ENCODE measurements at regions not wholly inside any gene's neighbourhood (a gene's known extent, or its start where the extent isn't known, plus 50 kb on each side); places are given as distances from the start of the nearest gene placed in this dataset.

DNA sequence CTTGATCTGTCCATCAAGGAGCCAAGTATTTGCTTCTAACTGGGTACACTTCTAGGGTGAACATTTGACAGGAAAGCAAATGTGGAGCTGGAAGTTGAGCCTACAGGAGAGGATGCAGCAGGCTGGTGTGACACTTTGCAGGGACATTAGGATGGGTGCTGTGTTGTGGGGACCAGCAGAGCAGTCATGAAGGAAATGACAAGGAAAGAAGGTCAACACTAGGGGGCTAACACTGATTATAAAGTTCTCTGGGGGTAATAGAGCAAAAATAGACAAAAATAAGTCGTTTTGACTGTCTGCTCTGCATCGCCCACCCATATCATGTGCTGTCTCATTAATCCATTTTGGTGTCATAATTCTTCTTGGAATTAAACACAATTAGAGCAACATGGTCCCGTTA, 652.4 kb downstream of the STK39 start:
- no peak for TF ChIP-seq POLR2AphosphoS5 (IDR thresholded peaks at IDR 0.05)
- TF ChIP-seq, protein P1, sequence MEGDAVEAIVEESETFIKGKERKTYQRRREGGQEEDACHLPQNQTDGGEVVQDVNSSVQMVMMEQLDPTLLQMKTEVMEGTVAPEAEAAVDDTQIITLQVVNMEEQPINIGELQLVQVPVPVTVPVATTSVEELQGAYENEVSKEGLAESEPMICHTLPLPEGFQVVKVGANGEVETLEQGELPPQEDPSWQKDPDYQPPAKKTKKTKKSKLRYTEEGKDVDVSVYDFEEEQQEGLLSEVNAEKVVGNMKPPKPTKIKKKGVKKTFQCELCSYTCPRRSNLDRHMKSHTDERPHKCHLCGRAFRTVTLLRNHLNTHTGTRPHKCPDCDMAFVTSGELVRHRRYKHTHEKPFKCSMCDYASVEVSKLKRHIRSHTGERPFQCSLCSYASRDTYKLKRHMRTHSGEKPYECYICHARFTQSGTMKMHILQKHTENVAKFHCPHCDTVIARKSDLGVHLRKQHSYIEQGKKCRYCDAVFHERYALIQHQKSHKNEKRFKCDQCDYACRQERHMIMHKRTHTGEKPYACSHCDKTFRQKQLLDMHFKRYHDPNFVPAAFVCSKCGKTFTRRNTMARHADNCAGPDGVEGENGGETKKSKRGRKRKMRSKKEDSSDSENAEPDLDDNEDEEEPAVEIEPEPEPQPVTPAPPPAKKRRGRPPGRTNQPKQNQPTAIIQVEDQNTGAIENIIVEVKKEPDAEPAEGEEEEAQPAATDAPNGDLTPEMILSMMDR (IDR thresholded peaks at IDR 0.05): no peak
- no peak for TF ChIP-seq POLR2A (IDR thresholded peaks at IDR 0.05)
- no peak for TF ChIP-seq EP300 (IDR thresholded peaks at IDR 0.05)
- no peak for DNase-seq
- Histone ChIP-seq H3K4me3 (no peak overlapping the region), H3K36me3 (no peaks in the 10 kb centered on the region), H3K27ac (no peak overlapping the region), H3K9me3 (no peaks in the 10 kb centered on the region), H3K27me3 (no peaks in the 10 kb centered on the region), H3K4me1 (no peaks in the 10 kb centered on the region)
- 88 to 90% methylated on average over 3 of the region's 3 CpGs for WGBS, 2 donors
- intact Hi-C loops (cut with DNase I): no loop called here

DNA sequence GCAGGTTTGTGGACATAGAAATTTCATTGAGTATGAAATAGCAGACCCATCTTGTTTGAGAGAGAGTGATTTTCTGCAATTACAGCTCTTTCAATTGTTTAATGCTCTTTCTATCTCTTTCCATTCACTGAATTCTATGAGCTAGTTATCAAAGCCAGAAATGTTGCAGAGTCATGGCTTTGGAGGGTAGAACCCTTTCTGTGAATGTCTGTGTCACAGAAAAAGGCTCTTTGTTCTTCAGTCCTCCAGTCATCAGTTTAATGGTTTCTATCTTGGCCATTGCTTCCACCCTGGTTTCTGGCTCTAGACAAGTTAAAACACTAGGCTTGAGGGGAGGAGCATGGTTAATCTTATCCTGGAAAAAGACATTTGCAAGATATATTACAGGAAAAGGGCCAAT, 655.0 kb downstream of the STK39 start:
- TF ChIP-seq EP300 (IDR thresholded peaks at IDR 0.05) (no peak), POLR2AphosphoS5 (IDR thresholded peaks at IDR 0.05) (no peak), POLR2A (IDR thresholded peaks at IDR 0.05) (no peak)
- TF ChIP-seq, protein P1 (IDR thresholded peaks at IDR 0.05): no peak
- Histone ChIP-seq H3K4me1 (no peaks in the 10 kb centered on the region), H3K9me3 (no peaks in the 10 kb centered on the region), H3K27me3 (no peaks in the 10 kb centered on the region), H3K4me3 (no peak overlapping the region), H3K36me3 (no peaks in the 10 kb centered on the region), H3K27ac (no peak overlapping the region)
- intact Hi-C loops (cut with DNase I): no loop called here
- DNase-seq: no peak

DNA sequence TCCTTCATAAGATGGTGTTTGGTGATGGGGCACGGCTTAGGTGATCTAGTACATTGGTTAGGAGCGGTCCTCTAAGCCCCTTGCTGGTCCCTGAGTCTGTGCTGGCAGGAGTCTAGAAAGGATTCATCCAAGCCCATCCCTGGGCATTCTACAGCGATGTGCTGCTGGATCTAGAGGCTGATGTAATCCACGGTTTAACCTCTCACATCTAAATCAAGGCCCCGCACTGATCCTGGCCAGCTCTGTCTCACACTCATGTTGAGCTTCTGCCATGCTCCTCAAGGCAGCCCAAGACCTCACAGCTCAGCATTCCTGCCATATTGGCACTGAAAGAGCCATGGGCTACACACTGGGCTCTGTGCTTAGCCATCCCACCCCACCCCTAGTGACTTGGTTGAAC, 664.8 kb downstream of the STK39 start:
- Histone ChIP-seq H3K4me1 (no peaks in the 10 kb centered on the region), H3K36me3 (no peaks in the 10 kb centered on the region), H3K9me3 (no peaks in the 10 kb centered on the region), H3K27ac (no peak overlapping the region), H3K4me3 (no peak overlapping the region), H3K27me3 (no peaks in the 10 kb centered on the region)
- TF ChIP-seq POLR2A (IDR thresholded peaks at IDR 0.05) (no peak), POLR2AphosphoS5 (IDR thresholded peaks at IDR 0.05) (no peak), EP300 (IDR thresholded peaks at IDR 0.05) (no peak)
- TF ChIP-seq, protein P1 (IDR thresholded peaks at IDR 0.05): no peak
- WGBS, 2 donors: 81 to 94% methylated on average over 5 of the region's 5 CpGs
- DNase-seq: no peak
- intact Hi-C loops (cut with DNase I): no loop called here

DNA sequence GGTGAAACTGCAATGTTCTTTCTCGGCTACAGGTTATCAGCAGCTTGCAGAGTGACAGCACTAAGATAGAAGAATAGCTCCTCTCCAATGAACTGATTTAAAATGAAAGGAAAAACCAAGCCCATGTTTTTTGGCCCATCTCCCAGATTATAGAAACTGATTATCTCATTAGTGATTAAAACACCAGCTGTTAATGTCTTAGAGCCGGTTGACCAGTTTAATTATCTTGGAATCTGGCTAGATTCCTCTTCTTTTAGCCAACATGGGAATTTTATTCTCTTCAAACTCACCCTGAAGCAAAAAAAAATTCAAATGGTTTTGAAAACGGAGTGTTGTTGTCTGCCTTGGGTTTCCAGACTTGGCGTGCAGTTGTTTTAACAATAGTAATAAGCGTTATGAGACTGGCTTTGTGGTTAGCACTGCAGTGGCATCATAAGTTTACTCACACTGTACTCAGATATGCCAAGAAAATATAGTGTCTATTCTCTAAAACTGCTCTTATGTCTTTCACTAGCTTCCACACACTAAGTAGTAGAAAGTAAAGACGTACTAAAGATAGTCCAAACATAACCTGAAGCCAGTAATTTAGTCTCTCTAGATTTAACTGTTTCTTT, 665.3 kb downstream of the STK39 start:
- Histone ChIP-seq H3K4me3 (no peak overlapping the region), H3K27me3 (no peaks in the 10 kb centered on the region), H3K4me1 (no peaks in the 10 kb centered on the region), H3K27ac (no peak overlapping the region), H3K9me3 (no peaks in the 10 kb centered on the region), H3K36me3 (no peaks in the 10 kb centered on the region)
- intact Hi-C loops (cut with DNase I): no loop called here
- no peak for TF ChIP-seq EP300 (IDR thresholded peaks at IDR 0.05)
- no peak for TF ChIP-seq POLR2AphosphoS5 (IDR thresholded peaks at IDR 0.05)
- TF ChIP-seq, protein P1 (IDR thresholded peaks at IDR 0.05): no peak
- no peak for TF ChIP-seq POLR2A (IDR thresholded peaks at IDR 0.05)
- 70 to 78% methylated on average over 6 of the region's 6 CpGs for WGBS, 2 donors
- DNase-seq: no peak

DNA sequence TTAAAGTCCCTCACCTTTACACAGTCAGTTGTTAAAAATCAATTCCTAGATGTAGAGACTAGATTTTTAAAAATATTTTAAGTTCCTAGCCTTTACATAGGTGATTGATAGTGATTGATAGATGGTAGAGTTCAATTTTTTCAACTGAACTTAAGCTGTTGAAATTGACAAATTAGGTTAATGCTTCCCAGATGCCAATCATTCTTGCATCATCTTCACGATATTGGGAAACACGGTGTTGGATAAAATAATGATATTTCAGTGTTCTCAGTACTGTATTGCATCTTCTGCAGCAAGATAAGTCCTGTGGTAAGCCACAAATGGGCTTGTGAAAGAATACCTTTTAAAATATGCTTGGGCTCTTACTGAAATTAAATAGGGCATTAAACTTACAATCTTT, 667.6 kb downstream of the STK39 start:
- TF ChIP-seq POLR2AphosphoS5 (IDR thresholded peaks at IDR 0.05) (no peak), EP300 (IDR thresholded peaks at IDR 0.05) (no peak), POLR2A (IDR thresholded peaks at IDR 0.05) (no peak)
- TF ChIP-seq, protein P1 (IDR thresholded peaks at IDR 0.05): no peak
- Histone ChIP-seq H3K36me3 (no peaks in the 10 kb centered on the region), H3K4me3 (no peak overlapping the region), H3K27me3 (no peaks in the 10 kb centered on the region), H3K4me1 (no peaks in the 10 kb centered on the region), H3K9me3 (no peaks in the 10 kb centered on the region), H3K27ac (no peak overlapping the region)
- 51 to 81% methylated on average over 2 of the region's 2 CpGs for WGBS, 2 donors
- intact Hi-C loops (cut with DNase I): no loop called here
- DNase-seq: no peak
